ENCODE measurements at regions not wholly inside any gene's neighbourhood (a gene's known extent, or its start where the extent isn't known, plus 50 kb on each side); places are given as distances from the start of the nearest gene placed in this dataset.

DNA sequence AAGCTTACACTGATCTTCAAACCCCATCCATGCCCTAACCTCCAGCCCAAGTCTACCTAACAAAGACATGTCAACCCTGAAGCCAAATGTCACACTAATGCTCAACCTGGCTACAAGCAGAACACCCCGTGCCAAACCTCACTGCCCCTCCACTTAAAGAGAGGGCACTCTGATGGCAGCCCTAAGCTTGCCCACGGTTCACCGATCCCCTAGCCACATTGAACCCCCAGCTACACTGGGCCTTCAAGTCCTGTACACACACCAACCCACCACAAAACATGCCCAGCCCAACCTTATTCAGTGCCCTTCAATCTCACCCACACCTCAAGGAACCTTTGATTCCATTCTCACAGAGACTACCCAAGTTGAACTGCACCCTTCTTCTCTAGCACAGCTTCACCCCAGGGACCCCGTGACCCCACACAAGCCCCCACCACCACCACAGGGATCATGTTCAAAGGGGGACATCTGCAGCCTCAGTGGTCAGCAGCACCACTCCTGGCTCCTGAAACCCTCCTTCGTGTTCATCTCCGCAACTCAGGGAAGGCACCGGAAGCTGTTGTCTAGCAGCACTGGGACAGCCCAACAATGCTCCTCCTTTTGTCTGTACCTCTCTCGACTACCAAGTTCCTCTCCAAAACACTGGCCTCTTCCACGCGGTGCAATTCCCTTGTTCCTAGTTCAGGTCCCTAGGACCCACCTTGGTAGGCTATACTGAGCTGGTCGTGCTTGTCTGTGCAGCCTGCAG lies 218.8 kb downstream of the CYP26B1 start:
- TF ChIP-seq, protein P1, sequence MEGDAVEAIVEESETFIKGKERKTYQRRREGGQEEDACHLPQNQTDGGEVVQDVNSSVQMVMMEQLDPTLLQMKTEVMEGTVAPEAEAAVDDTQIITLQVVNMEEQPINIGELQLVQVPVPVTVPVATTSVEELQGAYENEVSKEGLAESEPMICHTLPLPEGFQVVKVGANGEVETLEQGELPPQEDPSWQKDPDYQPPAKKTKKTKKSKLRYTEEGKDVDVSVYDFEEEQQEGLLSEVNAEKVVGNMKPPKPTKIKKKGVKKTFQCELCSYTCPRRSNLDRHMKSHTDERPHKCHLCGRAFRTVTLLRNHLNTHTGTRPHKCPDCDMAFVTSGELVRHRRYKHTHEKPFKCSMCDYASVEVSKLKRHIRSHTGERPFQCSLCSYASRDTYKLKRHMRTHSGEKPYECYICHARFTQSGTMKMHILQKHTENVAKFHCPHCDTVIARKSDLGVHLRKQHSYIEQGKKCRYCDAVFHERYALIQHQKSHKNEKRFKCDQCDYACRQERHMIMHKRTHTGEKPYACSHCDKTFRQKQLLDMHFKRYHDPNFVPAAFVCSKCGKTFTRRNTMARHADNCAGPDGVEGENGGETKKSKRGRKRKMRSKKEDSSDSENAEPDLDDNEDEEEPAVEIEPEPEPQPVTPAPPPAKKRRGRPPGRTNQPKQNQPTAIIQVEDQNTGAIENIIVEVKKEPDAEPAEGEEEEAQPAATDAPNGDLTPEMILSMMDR (IDR thresholded peaks at IDR 0.05), result no peak
- no peak for TF ChIP-seq ZFX (IDR thresholded peaks at IDR 0.05; ENCODE audit: borderline replicate concordance)
